ENCODE measurements at regions not wholly inside any gene's neighbourhood (a gene's known extent, or its start where the extent isn't known, plus 50 kb on each side); places are given as distances from the start of the nearest gene placed in this dataset.

GRCh38 chr4:3855646-3856045 lies 89.5 kb downstream of the ADRA2C start:
- no peak for DNase-seq
- no peak overlapping the region for H3K27ac ChIP-seq (ENCODE audit: low read length)
- H3K36me3 ChIP-seq (ENCODE audit: insufficient read depth, low read length), result no peaks in the 10 kb centered on the region
- no peak overlapping the region for H3K4me3 ChIP-seq (ENCODE audit: low read length)
- no peaks in the 10 kb centered on the region for H3K79me2 ChIP-seq (ENCODE audit: low read length)
- H3K27me3 ChIP-seq (ENCODE audit: low read length), result no peaks in the 10 kb centered on the region
- H3K9me2 ChIP-seq (replicated peaks; ENCODE audit: insufficient read depth, low read length), result no peaks in the 10 kb centered on the region
- H3K4me1 ChIP-seq (ENCODE audit: low read length), result peaks cover 9% of the 10 kb centered on the region
- H3K9me3 ChIP-seq (ENCODE audit: low read length), result no peaks in the 10 kb centered on the region
- peaks cover 8% of the 10 kb centered on the region; the same call in 1 of the 2 replicates for H4K20me1 ChIP-seq (ENCODE audit: insufficient read depth, low read depth, low read length)
- no peak overlapping the region for H3K9ac ChIP-seq (ENCODE audit: low read length)
- H3K4me2 ChIP-seq (ENCODE audit: low read depth, low read length, poor library complexity, severe bottlenecking), result no peak overlapping the region
- H2AFZ ChIP-seq (ENCODE audit: low read length), result no peak overlapping the region

GRCh38 chr4:3856604-3857204 lies 90.5 kb downstream of the ADRA2C start:
- Histone ChIP-seq H2AFZ (ENCODE audit: low read length) (no peak overlapping the region), H3K9me3 (ENCODE audit: low read length) (no peaks in the 10 kb centered on the region), H3K9ac (ENCODE audit: low read length) (no peak overlapping the region), H3K27ac (ENCODE audit: low read length) (no peak overlapping the region), H3K4me2 (ENCODE audit: low read depth, low read length, poor library complexity, severe bottlenecking) (no peak overlapping the region), H3K9me2 (replicated peaks; ENCODE audit: insufficient read depth, low read length) (no peaks in the 10 kb centered on the region), H3K4me3 (ENCODE audit: low read length) (no peak overlapping the region), H4K20me1 (ENCODE audit: insufficient read depth, low read depth, low read length) (peaks cover 8% of the 10 kb centered on the region; the same call in 1 of the 2 replicates), H3K36me3 (ENCODE audit: insufficient read depth, low read length) (no peaks in the 10 kb centered on the region), H3K27me3 (ENCODE audit: low read length) (no peaks in the 10 kb centered on the region), H3K79me2 (ENCODE audit: low read length) (no peaks in the 10 kb centered on the region), H3K4me1 (ENCODE audit: low read length) (no peaks in the 10 kb centered on the region; the same call in 1 of the 2 replicates)
- no peak for DNase-seq

- Histone ChIP-seq H3K4me3 (ENCODE audit: low read length) (no peak overlapping the region), H3K27ac (ENCODE audit: low read length) (no peak overlapping the region), H3K9ac (ENCODE audit: low read length) (no peak overlapping the region), H4K20me1 (ENCODE audit: insufficient read depth, low read depth, low read length) (peaks cover 8% of the 10 kb centered on the region; the same call in 1 of the 2 replicates), H3K9me2 (replicated peaks; ENCODE audit: insufficient read depth, low read length) (no peaks in the 10 kb centered on the region), H3K79me2 (ENCODE audit: low read length) (no peaks in the 10 kb centered on the region), H3K9me3 (ENCODE audit: low read length) (no peaks in the 10 kb centered on the region), H3K4me2 (ENCODE audit: low read depth, low read length, poor library complexity, severe bottlenecking) (no peak overlapping the region), H3K4me1 (ENCODE audit: low read length) (no peaks in the 10 kb centered on the region), H3K36me3 (ENCODE audit: insufficient read depth, low read length) (no peaks in the 10 kb centered on the region), H3K27me3 (ENCODE audit: low read length) (no peaks in the 10 kb centered on the region), H2AFZ (ENCODE audit: low read length) (no peak overlapping the region)
- peak; percentile 44 for DNase-seq
These were observed 91.2 kb downstream of the ADRA2C start for GRCh38 chr4:3857269-3857926.

GRCh38 chr4:3858046-3858730 lies 92.0 kb downstream of the ADRA2C start:
- no peaks in the 10 kb centered on the region for H3K36me3 ChIP-seq (ENCODE audit: insufficient read depth, low read length)
- H3K4me1 ChIP-seq (ENCODE audit: low read length), result no peaks in the 10 kb centered on the region
- no peak overlapping the region for H3K4me2 ChIP-seq (ENCODE audit: low read depth, low read length, poor library complexity, severe bottlenecking)
- no peaks in the 10 kb centered on the region for H3K27me3 ChIP-seq (ENCODE audit: low read length)
- no peak overlapping the region for H2AFZ ChIP-seq (ENCODE audit: low read length)
- H3K79me2 ChIP-seq (ENCODE audit: low read length), result no peaks in the 10 kb centered on the region
- peaks cover 8% of the 10 kb centered on the region; the same call in 1 of the 2 replicates for H4K20me1 ChIP-seq (ENCODE audit: insufficient read depth, low read depth, low read length)
- no peaks in the 10 kb centered on the region for H3K9me3 ChIP-seq (ENCODE audit: low read length)
- no peak overlapping the region for H3K27ac ChIP-seq (ENCODE audit: low read length)
- no peaks in the 10 kb centered on the region for H3K9me2 ChIP-seq (replicated peaks; ENCODE audit: insufficient read depth, low read length)
- DNase-seq, result no peak
- H3K4me3 ChIP-seq (ENCODE audit: low read length), result no peak overlapping the region
- no peak overlapping the region for H3K9ac ChIP-seq (ENCODE audit: low read length)

GRCh38 chr4:3858765-3859388 lies 92.7 kb downstream of the ADRA2C start:
- Histone ChIP-seq H3K4me3 (ENCODE audit: low read length) (no peak overlapping the region), H3K27me3 (ENCODE audit: low read length) (no peaks in the 10 kb centered on the region), H3K4me2 (ENCODE audit: low read depth, low read length, poor library complexity, severe bottlenecking) (no peak overlapping the region), H4K20me1 (ENCODE audit: insufficient read depth, low read depth, low read length) (peaks cover 8% of the 10 kb centered on the region; the same call in 1 of the 2 replicates), H3K9me2 (replicated peaks; ENCODE audit: insufficient read depth, low read length) (no peaks in the 10 kb centered on the region), H3K79me2 (ENCODE audit: low read length) (no peaks in the 10 kb centered on the region), H3K9ac (ENCODE audit: low read length) (no peak overlapping the region), H3K27ac (ENCODE audit: low read length) (no peak overlapping the region), H2AFZ (ENCODE audit: low read length) (no peak overlapping the region), H3K4me1 (ENCODE audit: low read length) (no peaks in the 10 kb centered on the region), H3K9me3 (ENCODE audit: low read length) (no peaks in the 10 kb centered on the region), H3K36me3 (ENCODE audit: insufficient read depth, low read length) (no peaks in the 10 kb centered on the region)
- no peak for DNase-seq

- peaks cover 7% of the 10 kb centered on the region; the same call in 1 of the 2 replicates for H4K20me1 ChIP-seq (ENCODE audit: insufficient read depth, low read depth, low read length)
- H2AFZ ChIP-seq (ENCODE audit: low read length), result no peak overlapping the region
- no peak overlapping the region for H3K9ac ChIP-seq (ENCODE audit: low read length)
- H3K79me2 ChIP-seq (ENCODE audit: low read length), result no peaks in the 10 kb centered on the region
- H3K27me3 ChIP-seq (ENCODE audit: low read length), result no peaks in the 10 kb centered on the region
- no peak overlapping the region for H3K4me3 ChIP-seq (ENCODE audit: low read length)
- no peaks in the 10 kb centered on the region for H3K4me1 ChIP-seq (ENCODE audit: low read length)
- H3K27ac ChIP-seq (ENCODE audit: low read length), result no peak overlapping the region
- H3K9me3 ChIP-seq (ENCODE audit: low read length), result no peaks in the 10 kb centered on the region
- H3K9me2 ChIP-seq (replicated peaks; ENCODE audit: insufficient read depth, low read length), result no peaks in the 10 kb centered on the region
- no peak overlapping the region for H3K4me2 ChIP-seq (ENCODE audit: low read depth, low read length, poor library complexity, severe bottlenecking)
- DNase-seq, result no peak
- no peaks in the 10 kb centered on the region for H3K36me3 ChIP-seq (ENCODE audit: insufficient read depth, low read length)
These were observed 93.4 kb downstream of the ADRA2C start for GRCh38 chr4:3859571-3859970.

- H3K4me1 ChIP-seq (ENCODE audit: low read length), result no peaks in the 10 kb centered on the region
- no peak overlapping the region for H2AFZ ChIP-seq (ENCODE audit: low read length)
- H3K27me3 ChIP-seq (ENCODE audit: low read length), result no peaks in the 10 kb centered on the region
These were observed 94.1 kb downstream of the ADRA2C start for GRCh38 chr4:3860061-3860912.

More at GRCh38 chr4:3860061-3860912, 94.1 kb downstream of the ADRA2C start:
- Histone ChIP-seq H3K27ac (ENCODE audit: low read length) (no peak overlapping the region), H3K79me2 (ENCODE audit: low read length) (no peaks in the 10 kb centered on the region), H3K4me3 (ENCODE audit: low read length) (no peak overlapping the region), H3K9me3 (ENCODE audit: low read length) (no peaks in the 10 kb centered on the region), H3K9ac (ENCODE audit: low read length) (no peak overlapping the region), H4K20me1 (ENCODE audit: insufficient read depth, low read depth, low read length) (no peaks in the 10 kb centered on the region), H3K9me2 (replicated peaks; ENCODE audit: insufficient read depth, low read length) (no peaks in the 10 kb centered on the region), H3K36me3 (ENCODE audit: insufficient read depth, low read length) (no peaks in the 10 kb centered on the region), H3K4me2 (ENCODE audit: low read depth, low read length, poor library complexity, severe bottlenecking) (no peak overlapping the region)
- no peak for DNase-seq

Measured in Karpas-422 (cell line).